ELF-1 (cell line): ENCODE measurements at regions not wholly inside any gene's neighbourhood (a gene's known extent, or its start where the extent isn't known, plus 50 kb on each side); places are given as distances from the start of the nearest gene placed in this dataset.

ENCODE experiments used
- DNase-seq: peaks from one replicate; pipeline ENCODE4 v3.0.0-alpha.2; 2016; ENCODE audit warnings: low read depth, low spot score

- DNase-seq, result no peak
Observed at GRCh38 chr4:17296921-17297890, 214.7 kb downstream of the QDPR start.

DNA sequence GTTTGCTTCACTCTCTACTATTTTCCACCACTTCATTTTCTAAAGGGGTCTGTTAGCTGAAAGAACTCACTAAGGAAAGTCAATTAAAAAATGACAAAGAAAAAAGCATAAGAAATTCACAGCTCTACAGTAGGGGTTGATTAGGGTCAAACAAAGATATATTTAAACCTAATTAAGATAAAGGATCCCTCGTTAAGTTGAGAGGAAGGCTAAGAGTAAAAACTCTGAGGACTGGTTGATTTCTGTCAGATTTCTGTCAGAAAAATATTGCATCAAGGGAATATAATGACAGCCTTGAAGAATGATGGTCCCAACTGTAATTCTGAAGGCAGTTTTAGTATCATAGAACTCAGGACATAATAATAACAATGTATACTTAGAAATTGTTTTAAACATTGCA lies 218.0 kb downstream of the QDPR start:
- no peak for DNase-seq

DNA sequence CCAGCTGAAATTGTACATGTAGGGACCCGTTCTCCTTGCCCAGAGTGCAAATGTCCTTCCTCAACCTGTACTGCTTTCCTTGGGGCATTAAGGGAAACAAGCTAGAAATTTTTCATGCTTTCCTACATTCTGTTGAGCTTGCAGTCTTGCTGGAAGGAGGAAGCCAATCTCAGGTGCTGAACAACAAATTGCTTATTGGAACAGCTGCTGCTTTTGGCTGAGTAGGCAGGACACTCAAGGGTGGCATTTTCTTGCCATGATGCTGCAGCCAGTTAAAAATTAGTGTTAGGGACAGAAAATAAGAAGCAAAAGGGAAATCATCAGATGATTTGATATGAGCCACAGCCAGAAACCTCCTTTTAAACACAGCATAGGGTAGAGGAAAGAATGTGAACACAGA lies 223.7 kb downstream of the QDPR start:
- DNase-seq, result no peak

GRCh38 chr4:17286752-17287460 lies 225.0 kb downstream of the QDPR start:
- DNase-seq, result no peak

- no peak for DNase-seq
Observed at GRCh38 chr4:17285747-17286146, 226.1 kb downstream of the QDPR start.

- DNase-seq, result no peak
Observed at GRCh38 chr4:17284323-17285175, 227.3 kb downstream of the QDPR start.

DNA sequence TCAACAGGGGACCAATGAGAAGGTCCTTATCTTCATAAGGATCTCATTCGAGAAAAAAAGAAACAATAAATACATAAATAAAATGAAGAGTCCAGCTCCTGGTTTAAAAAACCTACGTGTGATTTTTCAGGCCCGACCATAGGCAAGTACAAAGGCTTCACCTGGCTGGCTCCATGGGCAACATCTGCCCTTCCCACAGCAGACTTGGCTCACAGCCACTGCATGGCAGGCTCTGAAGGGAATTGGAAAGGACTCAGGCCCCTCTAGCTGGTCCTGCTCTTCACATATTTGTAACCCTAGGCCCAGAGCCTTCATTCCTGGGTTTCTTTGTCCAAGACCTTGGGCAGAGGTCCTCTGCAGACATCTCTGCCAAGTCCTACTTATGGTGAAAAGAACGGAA lies 228.1 kb downstream of the QDPR start:
- DNase-seq, result no peak

DNA sequence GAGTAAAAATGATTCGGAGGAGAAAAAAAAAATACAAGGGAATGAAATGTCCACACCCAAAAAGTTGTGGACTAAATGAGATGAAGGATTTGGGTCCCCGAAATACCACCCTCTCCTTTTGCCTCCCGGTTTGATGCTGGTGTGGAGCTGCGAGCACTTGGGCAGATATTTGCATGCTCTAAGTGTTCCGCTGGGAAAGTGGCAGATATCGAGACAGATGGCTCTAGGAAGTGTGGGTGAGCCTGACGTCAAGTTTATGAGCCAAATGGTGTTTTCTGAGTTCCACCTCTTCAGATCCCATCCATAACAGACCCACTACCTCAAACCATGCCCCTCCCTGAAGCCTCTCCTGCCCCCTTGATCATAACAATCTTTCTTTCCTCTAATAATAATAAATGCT lies 228.6 kb downstream of the QDPR start:
- no peak for DNase-seq

DNA sequence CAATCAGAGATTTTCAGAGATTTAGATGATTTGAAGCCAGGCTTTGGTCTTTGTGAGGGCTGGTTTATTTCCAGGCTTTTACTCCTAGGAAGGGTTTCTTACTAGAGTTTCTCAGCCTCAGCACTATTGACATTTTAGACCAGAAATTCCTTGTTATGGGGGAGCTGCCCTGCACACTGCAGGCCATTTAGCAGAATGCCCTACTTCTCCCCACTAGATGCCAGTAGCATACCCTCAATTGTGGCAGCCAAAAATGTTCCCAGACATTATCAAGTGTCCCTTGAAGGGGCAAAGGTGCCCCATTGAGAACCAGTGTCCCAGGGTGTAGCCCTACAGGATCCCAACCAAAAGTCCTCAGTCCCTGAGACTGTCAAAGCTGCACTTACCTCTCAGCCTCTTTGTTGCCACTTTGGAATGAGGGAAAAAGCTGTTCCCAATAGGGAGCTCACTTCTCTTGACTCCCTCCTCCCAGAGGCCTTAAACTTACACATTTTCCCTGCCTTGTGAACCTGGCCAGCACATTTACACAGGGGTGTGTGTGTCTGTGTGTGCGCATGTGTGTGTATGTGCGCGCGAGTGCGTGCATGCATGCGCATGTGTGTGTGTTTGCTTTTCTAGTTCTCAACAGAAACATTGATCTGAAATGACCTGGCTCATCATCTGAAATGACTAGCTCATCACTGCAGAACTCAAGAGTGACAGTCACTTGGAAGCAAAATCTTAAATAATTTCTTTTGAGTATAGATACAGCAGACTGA lies 231.4 kb downstream of the QDPR start:
- DNase-seq, result no peak

DNA sequence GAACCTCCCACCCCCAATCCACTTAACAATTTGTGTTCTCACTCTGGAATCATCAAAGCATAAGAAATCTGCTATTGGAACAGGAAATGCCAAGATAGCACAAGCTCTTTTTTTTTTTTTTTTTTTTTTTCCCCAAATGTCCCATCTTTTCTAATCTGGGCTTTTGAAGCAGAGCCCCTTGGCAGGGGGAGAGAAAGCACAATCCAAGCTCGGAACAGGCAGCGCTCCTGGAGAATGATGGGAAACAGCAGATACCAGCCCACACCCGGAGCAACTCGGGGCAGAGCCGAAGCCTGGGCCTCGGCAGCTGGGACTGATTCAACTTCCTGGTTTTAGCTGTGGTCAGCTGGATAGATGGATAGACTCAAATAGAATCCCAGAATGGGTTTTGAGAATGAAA lies 235.1 kb downstream of the QDPR start:
- peak; percentile 20 for DNase-seq

DNA sequence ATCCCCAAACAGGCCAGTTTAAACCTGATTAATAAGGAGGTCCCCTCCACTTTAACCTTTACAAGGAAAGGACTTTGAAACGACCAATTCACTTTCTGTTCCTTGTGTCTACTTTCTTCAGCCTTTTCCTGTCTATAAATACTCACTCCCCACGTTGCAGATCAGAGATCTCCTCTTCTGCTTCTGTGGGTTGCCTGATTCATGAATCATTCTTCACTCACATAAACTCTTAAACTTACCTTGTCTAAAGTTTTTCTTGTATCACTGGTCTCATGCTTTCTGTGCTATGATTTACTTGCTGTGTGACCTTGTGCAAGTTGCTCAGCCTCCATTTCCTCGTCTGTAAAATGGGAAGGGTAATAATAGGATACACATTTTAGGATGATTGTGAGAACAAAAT lies 236.1 kb downstream of the QDPR start:
- no peak for DNase-seq

DNA sequence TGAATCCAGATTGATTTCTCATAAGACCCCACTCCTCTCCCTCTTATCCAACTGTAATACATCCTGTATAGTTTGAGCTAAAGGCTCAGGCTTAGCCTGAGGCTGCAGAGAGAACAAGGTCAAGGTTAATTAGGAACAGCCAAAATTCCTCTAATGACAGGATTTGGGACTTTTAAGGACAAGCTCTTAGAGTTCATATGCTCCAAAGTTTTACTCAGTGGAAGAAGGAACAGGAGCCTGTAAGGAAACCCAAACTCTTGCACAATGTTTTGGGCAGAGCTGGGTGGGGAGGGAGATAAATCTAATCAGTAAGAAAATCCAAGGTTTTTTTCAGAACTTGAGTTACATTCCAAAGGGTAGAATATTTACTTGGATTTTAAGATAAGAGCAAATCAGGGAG lies 238.8 kb downstream of the QDPR start:
- no peak for DNase-seq

DNA sequence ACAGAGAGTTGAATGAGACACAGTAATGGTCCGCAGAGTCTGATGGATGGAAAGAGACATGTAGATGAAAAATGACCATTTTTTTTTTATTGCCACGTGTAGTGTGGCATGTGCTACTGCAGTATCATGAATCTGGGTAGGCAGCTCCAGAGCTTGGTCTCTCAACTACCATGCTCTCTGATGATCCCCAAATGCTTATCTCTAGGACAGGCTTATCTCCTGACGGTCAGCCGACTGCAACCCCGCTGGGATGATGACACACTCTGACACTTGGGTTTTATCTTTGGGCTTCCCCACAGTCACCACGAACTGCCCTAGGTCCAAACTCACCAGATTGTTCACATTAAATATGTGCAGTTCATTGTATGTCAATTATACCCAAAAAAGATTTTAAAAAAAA lies 239.7 kb downstream of the QDPR start:
- DNase-seq, result no peak

GRCh38 chr4:17265653-17266052 lies 246.2 kb downstream of the QDPR start:
- no peak for DNase-seq

- DNase-seq, result no peak
Observed at GRCh38 chr4:17265139-17265538, 246.8 kb downstream of the QDPR start.

DNA sequence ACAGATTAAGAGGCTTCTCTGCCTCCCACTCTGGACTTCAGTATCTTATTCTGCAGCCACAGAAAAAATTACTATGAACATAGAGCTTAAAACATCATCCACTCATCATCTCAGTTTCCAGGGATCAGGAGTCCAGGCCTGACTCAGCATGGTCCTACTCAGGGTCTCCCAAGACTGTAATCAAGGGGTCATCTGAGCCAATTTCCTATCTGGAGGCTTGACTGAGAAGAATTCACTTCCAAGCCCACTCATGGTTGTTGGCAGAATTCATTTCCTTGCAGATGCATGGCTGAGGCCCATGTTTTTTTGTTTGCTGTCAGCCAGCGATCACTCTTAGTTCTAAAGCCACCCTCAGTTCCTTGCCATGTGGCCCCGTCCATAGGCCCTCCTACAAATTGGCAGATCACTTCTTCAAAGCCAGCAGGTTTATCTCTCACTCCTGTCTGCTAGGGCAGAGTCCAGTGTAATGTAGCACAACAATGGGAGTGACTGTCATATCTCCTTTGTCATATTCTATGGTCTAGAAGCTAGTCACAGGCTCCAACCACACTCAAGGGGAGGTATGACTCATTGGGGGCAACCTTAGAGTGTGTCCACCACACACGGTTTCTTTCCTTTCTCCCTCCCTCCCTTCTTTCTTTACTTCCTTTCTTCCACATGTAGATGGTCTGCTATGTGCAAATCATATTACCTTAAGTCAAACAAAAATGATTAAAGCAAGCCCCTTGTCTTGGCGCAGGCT lies 251.6 kb downstream of the QDPR start:
- DNase-seq, result no peak

- DNase-seq, result no peak
Observed at GRCh38 chr4:17258106-17258505, 253.8 kb downstream of the QDPR start.

- no peak for DNase-seq
Observed at GRCh38 chr4:17252131-17252530, 259.8 kb downstream of the QDPR start.

GRCh38 chr4:17251101-17251500 lies 260.8 kb downstream of the QDPR start:
- DNase-seq, result no peak

DNA sequence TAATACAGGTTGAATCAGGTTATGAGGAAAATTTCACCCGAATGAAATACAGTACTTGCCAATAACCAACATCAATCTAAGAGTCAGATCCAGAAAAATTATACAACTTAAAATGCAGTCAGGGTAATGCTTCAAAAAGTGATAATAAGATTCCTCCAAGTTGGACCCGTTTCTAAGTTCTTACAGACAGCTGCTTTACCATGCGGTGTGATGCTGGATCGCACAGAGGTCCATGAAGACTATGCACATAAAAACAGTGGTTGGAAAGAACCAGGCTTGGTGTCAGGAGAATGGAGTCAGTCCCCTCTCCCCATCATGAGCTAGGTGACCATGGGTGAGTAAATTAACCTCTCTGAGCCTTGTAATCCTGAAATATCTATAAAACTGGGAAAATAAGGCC lies 261.3 kb downstream of the QDPR start:
- no peak for DNase-seq

DNA sequence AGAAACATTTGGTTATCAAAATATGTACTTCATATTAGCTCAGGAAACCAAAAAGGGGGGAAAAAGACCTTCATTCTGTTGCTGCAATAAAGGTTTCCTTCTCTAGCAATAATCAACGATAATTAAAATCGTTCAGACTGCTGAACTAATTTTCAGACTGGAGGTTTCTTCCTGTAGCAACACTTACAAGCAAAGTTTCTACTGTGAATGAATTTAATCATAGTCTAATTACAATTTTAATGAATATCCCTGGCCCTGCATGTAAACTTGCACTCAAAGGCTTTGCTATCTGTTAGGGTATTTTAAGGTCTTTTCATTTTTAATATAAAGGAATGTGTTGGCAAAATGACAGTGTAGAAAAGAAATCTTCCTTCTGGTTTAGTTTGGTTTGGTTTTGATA lies 265.2 kb downstream of the QDPR start:
- DNase-seq, result no peak
